ENCODE measurements at regions not wholly inside any gene's neighbourhood (a gene's known extent, or its start where the extent isn't known, plus 50 kb on each side); places are given as distances from the start of the nearest gene placed in this dataset.

DNA sequence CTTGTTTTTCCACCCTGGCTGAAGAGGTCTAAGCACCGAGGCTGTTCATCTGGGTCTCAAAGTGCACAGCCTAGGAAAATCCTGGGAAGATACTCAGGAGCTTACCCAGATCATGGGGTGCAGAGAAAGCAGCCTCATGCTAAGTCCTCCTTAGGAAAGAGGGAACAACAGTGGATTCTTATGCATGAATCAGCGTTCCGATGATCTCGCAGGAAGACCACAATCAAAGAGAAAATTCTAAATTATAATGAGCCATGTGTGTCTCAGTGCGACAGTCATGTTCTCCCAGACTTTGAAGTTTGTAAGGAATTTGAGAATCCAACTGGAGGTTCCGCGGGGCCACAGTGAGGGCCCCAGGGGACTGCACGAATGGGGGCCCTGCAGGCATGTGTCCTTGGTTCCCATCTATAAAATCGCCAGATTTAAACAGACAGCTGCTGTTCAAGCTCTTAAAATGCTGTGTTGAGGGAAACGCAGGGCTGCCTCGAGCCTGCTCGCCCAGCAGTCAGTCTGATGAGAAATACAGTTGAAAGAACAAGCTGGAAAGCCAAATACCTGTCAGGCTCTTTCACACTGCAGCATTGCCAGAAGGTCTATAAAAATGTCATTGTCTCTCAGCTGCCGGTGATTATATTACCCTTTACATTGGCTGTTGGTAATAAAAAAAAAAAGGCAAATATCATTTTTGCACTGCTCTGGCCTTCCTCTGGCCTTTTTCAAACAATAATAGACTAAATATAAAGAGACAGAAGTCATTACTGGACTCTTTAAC is 152.1 kb downstream of the PMP22 start:
- Histone ChIP-seq H3K36me3 (ENCODE audit: control insufficient read depth, insufficient read depth, low read length) (no peaks in the 10 kb centered on the region), H3K4me1 (ENCODE audit: control insufficient read depth, insufficient read depth, low read length) (peaks cover 12% of the 10 kb centered on the region), H3K4me3 (ENCODE audit: low read depth, low read length) (no peak overlapping the region), H3K9me3 (ENCODE audit: control insufficient read depth, insufficient read depth, low read depth, low read length) (peaks cover 17% of the 10 kb centered on the region; the same call in 1 of the 2 replicates), H3K27me3 (ENCODE audit: control insufficient read depth, insufficient read depth, low read length) (no peaks in the 10 kb centered on the region), H3K27ac (ENCODE audit: low read depth, low read length) (no peak overlapping the region), H3K9ac (ENCODE audit: low read length) (no peak overlapping the region)

GRCh38 chr17:15109608-15110007 is 155.5 kb downstream of the PMP22 start:
- H3K9ac ChIP-seq (ENCODE audit: low read length), result no peak overlapping the region
- no peaks in the 10 kb centered on the region for H3K9me3 ChIP-seq (ENCODE audit: control insufficient read depth, insufficient read depth, low read depth, low read length)
- no peak overlapping the region for H3K27ac ChIP-seq (ENCODE audit: low read depth, low read length)
- no peak overlapping the region for H3K4me3 ChIP-seq (ENCODE audit: low read depth, low read length)
- peaks cover 12% of the 10 kb centered on the region for H3K4me1 ChIP-seq (ENCODE audit: control insufficient read depth, insufficient read depth, low read length)
- H3K27me3 ChIP-seq (ENCODE audit: control insufficient read depth, insufficient read depth, low read length), result no peaks in the 10 kb centered on the region
- H3K36me3 ChIP-seq (ENCODE audit: control insufficient read depth, insufficient read depth, low read length), result no peaks in the 10 kb centered on the region

DNA sequence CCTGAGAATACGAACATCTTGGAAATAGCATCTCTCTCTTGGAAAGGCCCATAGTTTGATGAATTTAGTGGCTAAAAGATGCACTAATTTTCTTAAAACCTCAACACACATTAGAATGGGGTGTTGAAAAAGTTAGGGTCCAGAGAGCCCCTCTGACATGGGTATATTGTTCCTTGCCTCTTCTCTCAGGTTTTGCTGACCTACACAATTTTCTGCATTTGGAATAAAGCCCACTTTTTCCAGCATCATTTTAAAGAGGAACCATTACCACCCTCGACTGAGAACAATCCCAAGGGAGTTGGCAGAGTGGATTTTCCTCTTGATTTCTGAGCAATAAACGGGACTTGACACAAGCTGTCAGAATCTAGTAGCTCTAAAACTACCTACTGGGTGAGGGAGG is 156.1 kb downstream of the PMP22 start:
- Histone ChIP-seq H3K27ac (ENCODE audit: low read depth, low read length) (no peak overlapping the region), H3K4me3 (ENCODE audit: low read depth, low read length) (no peak overlapping the region), H3K9ac (ENCODE audit: low read length) (no peak overlapping the region), H3K36me3 (ENCODE audit: control insufficient read depth, insufficient read depth, low read length) (no peaks in the 10 kb centered on the region), H3K4me1 (ENCODE audit: control insufficient read depth, insufficient read depth, low read length) (peaks cover 12% of the 10 kb centered on the region), H3K27me3 (ENCODE audit: control insufficient read depth, insufficient read depth, low read length) (no peaks in the 10 kb centered on the region), H3K9me3 (ENCODE audit: control insufficient read depth, insufficient read depth, low read depth, low read length) (no peaks in the 10 kb centered on the region)

- H3K27ac ChIP-seq (ENCODE audit: low read depth, low read length), result 0 out of 2 replicates have a peak overlapping the region, but pooled peaks have one; percentile 1
- H3K36me3 ChIP-seq (ENCODE audit: control insufficient read depth, insufficient read depth, low read length), result no peaks in the 10 kb centered on the region
- no peak overlapping the region for H3K9ac ChIP-seq (ENCODE audit: low read length)
- H3K27me3 ChIP-seq (ENCODE audit: control insufficient read depth, insufficient read depth, low read length), result no peaks in the 10 kb centered on the region
- peaks cover 9% of the 10 kb centered on the region for H3K4me1 ChIP-seq (ENCODE audit: control insufficient read depth, insufficient read depth, low read length)
- no peak overlapping the region for H3K4me3 ChIP-seq (ENCODE audit: low read depth, low read length)
- H3K9me3 ChIP-seq (ENCODE audit: control insufficient read depth, insufficient read depth, low read depth, low read length), result no peaks in the 10 kb centered on the region
Observed at GRCh38 chr17:15106540-15106939, 158.6 kb downstream of the PMP22 start.

DNA sequence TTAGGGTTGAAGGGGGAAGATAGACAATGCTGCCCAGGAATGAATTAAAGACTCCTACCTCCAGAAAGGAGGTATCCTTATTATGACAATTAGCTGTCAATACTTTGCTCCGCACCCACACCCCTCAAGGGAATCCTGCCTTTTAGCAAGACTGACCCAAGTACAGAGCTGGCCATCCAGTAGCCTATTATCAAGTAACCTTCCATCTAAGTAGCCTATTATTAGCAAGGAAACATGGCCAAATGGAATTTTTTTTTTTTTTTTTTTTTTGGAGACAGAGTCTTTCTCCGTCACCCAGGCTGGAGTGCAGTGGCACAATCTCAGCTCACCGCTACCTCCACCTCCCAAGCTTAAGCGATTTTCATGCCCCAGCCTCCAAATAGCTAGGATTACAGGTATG is 161.3 kb downstream of the PMP22 start:
- no peak overlapping the region for H3K4me3 ChIP-seq (ENCODE audit: low read depth, low read length)
- no peak overlapping the region for H3K27ac ChIP-seq (ENCODE audit: low read depth, low read length)
- H3K9me3 ChIP-seq (ENCODE audit: control insufficient read depth, insufficient read depth, low read depth, low read length), result no peaks in the 10 kb centered on the region
- peaks cover 14% of the 10 kb centered on the region for H3K4me1 ChIP-seq (ENCODE audit: control insufficient read depth, insufficient read depth, low read length)
- H3K36me3 ChIP-seq (ENCODE audit: control insufficient read depth, insufficient read depth, low read length), result no peaks in the 10 kb centered on the region
- no peak overlapping the region for H3K9ac ChIP-seq (ENCODE audit: low read length)
- H3K27me3 ChIP-seq (ENCODE audit: control insufficient read depth, insufficient read depth, low read length), result no peaks in the 10 kb centered on the region

DNA sequence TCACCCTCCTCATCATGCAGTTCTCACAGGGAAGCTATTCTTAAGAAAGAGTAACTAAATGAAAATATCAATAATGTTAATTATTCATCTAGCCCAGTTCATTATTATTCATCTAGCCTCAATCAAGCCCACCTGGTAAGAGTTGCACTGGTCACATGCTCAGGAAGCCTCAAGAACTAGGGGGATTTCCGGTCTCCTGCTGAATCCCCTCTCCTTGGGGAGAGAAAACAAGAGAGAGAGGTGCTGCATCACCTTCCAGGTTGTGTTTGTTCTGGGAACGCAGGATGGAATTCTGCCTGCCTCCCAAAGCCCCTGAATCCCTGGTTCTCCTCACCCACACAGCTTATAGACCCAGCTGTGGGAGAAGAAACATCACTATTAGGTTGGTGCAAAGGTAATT is 164.0 kb downstream of the PMP22 start:
- H3K9ac ChIP-seq (ENCODE audit: low read length), result no peak overlapping the region
- H3K4me1 ChIP-seq (ENCODE audit: control insufficient read depth, insufficient read depth, low read length), result peaks cover 6% of the 10 kb centered on the region; the same call in 1 of the 2 replicates
- H3K4me3 ChIP-seq (ENCODE audit: low read depth, low read length), result no peak overlapping the region
- no peaks in the 10 kb centered on the region for H3K36me3 ChIP-seq (ENCODE audit: control insufficient read depth, insufficient read depth, low read length)
- H3K9me3 ChIP-seq (ENCODE audit: control insufficient read depth, insufficient read depth, low read depth, low read length), result no peaks in the 10 kb centered on the region
- no peaks in the 10 kb centered on the region for H3K27me3 ChIP-seq (ENCODE audit: control insufficient read depth, insufficient read depth, low read length)
- no peak overlapping the region for H3K27ac ChIP-seq (ENCODE audit: low read depth, low read length)

- no peak overlapping the region for H3K4me3 ChIP-seq (ENCODE audit: low read depth, low read length)
- H3K4me1 ChIP-seq (ENCODE audit: control insufficient read depth, insufficient read depth, low read length), result peaks cover 5% of the 10 kb centered on the region; the same call in 1 of the 2 replicates
- no peaks in the 10 kb centered on the region for H3K36me3 ChIP-seq (ENCODE audit: control insufficient read depth, insufficient read depth, low read length)
- no peak overlapping the region for H3K27ac ChIP-seq (ENCODE audit: low read depth, low read length)
- H3K9me3 ChIP-seq (ENCODE audit: control insufficient read depth, insufficient read depth, low read depth, low read length), result no peaks in the 10 kb centered on the region; the same call in 1 of the 2 replicates
- no peaks in the 10 kb centered on the region for H3K27me3 ChIP-seq (ENCODE audit: control insufficient read depth, insufficient read depth, low read length)
- no peak overlapping the region for H3K9ac ChIP-seq (ENCODE audit: low read length)
Observed at GRCh38 chr17:15096511-15096910, 168.6 kb downstream of the PMP22 start.

- Histone ChIP-seq H3K27me3 (ENCODE audit: control insufficient read depth, insufficient read depth, low read length) (no peaks in the 10 kb centered on the region), H3K4me1 (ENCODE audit: control insufficient read depth, insufficient read depth, low read length) (no peaks in the 10 kb centered on the region; the same call in 1 of the 2 replicates), H3K27ac (ENCODE audit: low read depth, low read length) (no peak overlapping the region), H3K36me3 (ENCODE audit: control insufficient read depth, insufficient read depth, low read length) (no peaks in the 10 kb centered on the region), H3K4me3 (ENCODE audit: low read depth, low read length) (no peak overlapping the region), H3K9ac (ENCODE audit: low read length) (no peak overlapping the region), H3K9me3 (ENCODE audit: control insufficient read depth, insufficient read depth, low read depth, low read length) (no peaks in the 10 kb centered on the region; the same call in 1 of the 2 replicates)
Observed at GRCh38 chr17:15095935-15096334, 169.2 kb downstream of the PMP22 start.

DNA sequence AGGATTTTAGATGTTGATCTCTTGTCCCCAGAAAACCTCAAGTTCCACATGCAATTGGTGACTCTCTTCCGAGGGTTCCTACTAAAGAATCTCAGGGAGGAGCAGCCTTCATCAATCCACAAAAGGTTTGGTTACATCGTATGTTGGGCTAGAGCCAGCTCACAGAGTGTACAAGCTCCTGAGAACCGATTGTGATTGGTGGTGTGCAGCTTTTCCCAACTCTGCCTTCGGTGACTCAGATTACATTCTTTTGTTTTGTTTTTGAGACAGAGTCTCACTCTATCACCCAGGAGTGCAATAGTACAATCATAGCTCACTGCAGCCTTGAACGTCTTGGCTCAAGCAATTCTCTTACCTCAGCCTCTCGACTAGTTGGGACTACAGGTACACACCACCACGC is 172.4 kb downstream of the PMP22 start:
- Histone ChIP-seq H3K4me3 (ENCODE audit: low read depth, low read length) (no peak overlapping the region), H3K4me1 (ENCODE audit: control insufficient read depth, insufficient read depth, low read length) (0 out of 2 replicates have a peak, but pooled peaks cover 6% of the 10 kb centered on the region), H3K27me3 (ENCODE audit: control insufficient read depth, insufficient read depth, low read length) (no peaks in the 10 kb centered on the region), H3K27ac (ENCODE audit: low read depth, low read length) (no peak overlapping the region), H3K36me3 (ENCODE audit: control insufficient read depth, insufficient read depth, low read length) (no peaks in the 10 kb centered on the region), H3K9ac (ENCODE audit: low read length) (no peak overlapping the region), H3K9me3 (ENCODE audit: control insufficient read depth, insufficient read depth, low read depth, low read length) (no peaks in the 10 kb centered on the region; the same call in 1 of the 2 replicates)

DNA sequence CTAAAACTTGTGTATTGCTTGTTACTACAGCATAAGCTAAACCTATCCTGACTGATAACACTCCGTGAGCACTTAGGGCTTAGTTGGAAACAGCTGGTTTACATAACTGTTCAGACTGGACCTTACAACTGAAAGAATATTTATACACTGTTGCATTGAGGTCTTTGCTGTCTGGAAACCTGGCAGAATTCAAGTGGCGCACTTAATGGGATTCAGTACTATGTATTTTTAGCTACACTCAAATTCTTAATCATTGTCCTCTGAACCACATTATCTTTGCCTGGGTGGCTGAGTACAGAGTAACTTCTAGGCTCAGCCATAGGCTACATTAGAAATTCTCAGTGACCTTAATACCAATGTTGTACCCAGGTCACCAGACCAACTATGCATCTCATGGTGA is 172.9 kb downstream of the PMP22 start:
- Histone ChIP-seq H3K4me1 (ENCODE audit: control insufficient read depth, insufficient read depth, low read length) (peaks cover 11% of the 10 kb centered on the region), H3K27me3 (ENCODE audit: control insufficient read depth, insufficient read depth, low read length) (no peaks in the 10 kb centered on the region), H3K36me3 (ENCODE audit: control insufficient read depth, insufficient read depth, low read length) (no peaks in the 10 kb centered on the region), H3K9ac (ENCODE audit: low read length) (no peak overlapping the region), H3K27ac (ENCODE audit: low read depth, low read length) (no peak overlapping the region), H3K9me3 (ENCODE audit: control insufficient read depth, insufficient read depth, low read depth, low read length) (no peaks in the 10 kb centered on the region; the same call in 1 of the 2 replicates), H3K4me3 (ENCODE audit: low read depth, low read length) (no peak overlapping the region)

- Histone ChIP-seq H3K27me3 (ENCODE audit: control insufficient read depth, insufficient read depth, low read length) (no peaks in the 10 kb centered on the region), H3K9ac (ENCODE audit: low read length) (no peak overlapping the region), H3K9me3 (ENCODE audit: control insufficient read depth, insufficient read depth, low read depth, low read length) (no peaks in the 10 kb centered on the region; the same call in 1 of the 2 replicates), H3K4me1 (ENCODE audit: control insufficient read depth, insufficient read depth, low read length) (peaks cover 15% of the 10 kb centered on the region), H3K4me3 (ENCODE audit: low read depth, low read length) (no peak overlapping the region), H3K27ac (ENCODE audit: low read depth, low read length) (no peak overlapping the region), H3K36me3 (ENCODE audit: control insufficient read depth, insufficient read depth, low read length) (no peaks in the 10 kb centered on the region)
Observed at GRCh38 chr17:15091825-15092224, 173.3 kb downstream of the PMP22 start.
